K562 (cell line): ENCODE measurements at regions not wholly inside any gene's neighbourhood (a gene's known extent, or its start where the extent isn't known, plus 50 kb on each side); places are given as distances from the start of the nearest gene placed in this dataset.

Source experiments
- ATAC-seq: fragments of 200-7000 bp; cut with Tn5 transposase; 3 replicates; pipeline ENCODE4 v1.9.1; 2020; ENCODE audit warnings: moderate library complexity
- BruUV-seq: library from RNA; stranded (reverse); fragments of 400-500 nt; replicated peaks from 2 replicates; lab custom pipeline; 2021; lab: Mats Ljungman, UMichigan
- CTCF ChIA-PET: fragments of 300-600 bp; formaldehyde crosslinking; extraction: SDS; loops from one replicate; lab custom pipeline; 2021; ENCODE audit warnings: low intra/inter-chr PET ratio; lab: Yijun Ruan, JAX
- POLR2A ChIA-PET: fragments of 300-600, 350-650 bp; sonication (Branson Sonifier 250); formaldehyde crosslinking; extraction: SDS; loops from one replicate; lab custom pipeline; 2021; ENCODE audit warnings: antibody characterized with exemption, inconsistent platforms; lab: Yijun Ruan, JAX
- DNase-seq, 4 experiments: peaks; one replicate each; pipeline versions ENCODE4 v3.0.0 to v3.0.0-alpha.2; 2011 to 2018; ENCODE audit warnings: low spot score in 3 of 4, mixed read lengths in 3 of 4; ENCODE audit errors: extremely low read depth in 1 of 4
- FAIRE-seq: peaks from 2 replicates; lab custom pipeline; 2011; peaks lifted over from hg19 to GRCh38; lab: Jason Lieb, UNC
- H2AFZ ChIP-seq: 2 replicates; pipeline ENCODE4 v1.6.0; 2011; ENCODE audit warnings: low read depth, low read length, control low read depth, inconsistent platforms
- H3K27ac ChIP-seq: fragments of 200-600 bp; 3 replicates; pipeline ENCODE4 v1.8.0; 2011; ENCODE audit warnings: low read depth, mild to moderate bottlenecking, control low read depth, inconsistent platforms, low read length, moderate library complexity, mixed read lengths; ENCODE audit errors: extremely low read depth
- H3K27me3 ChIP-seq, 2 experiments: fragments of 300-600 bp in 1 of 2; 2 replicates in 1 of 2; 3 replicates in 1 of 2; pipeline versions ENCODE4 v1.6.0 to v1.8.0; 2011; ENCODE audit warnings: inconsistent platforms in 2 of 2, low read length in 2 of 2, mild to moderate bottlenecking in 1 of 2, mixed read lengths in 1 of 2, moderate library complexity in 1 of 2; ENCODE audit not compliant: control insufficient read depth in 2 of 2, insufficient read depth in 2 of 2
- H3K36me3 ChIP-seq: fragments of 300-600 bp; 3 replicates; pipeline ENCODE4 v1.8.0; 2011; ENCODE audit warnings: mild to moderate bottlenecking, low read length, inconsistent platforms; ENCODE audit not compliant: control insufficient read depth, insufficient read depth
- H3K4me1 ChIP-seq, 2 experiments: fragments of 200-600 bp in 1 of 2; replicated peaks in 1 of 2; 2 replicates in 1 of 2; 3 replicates in 1 of 2; pipeline versions ENCODE4 v1.5.1 to v1.8.0; 2011; ENCODE audit warnings: inconsistent platforms in 2 of 2, low read length in 2 of 2, mild to moderate bottlenecking in 1 of 2, mixed read lengths in 1 of 2, moderate library complexity in 1 of 2; ENCODE audit not compliant: control insufficient read depth in 2 of 2, insufficient read depth in 2 of 2
- H3K4me2 ChIP-seq: 2 replicates; pipeline ENCODE4 v1.6.1; 2011; ENCODE audit warnings: low read length, control low read depth, inconsistent platforms, mixed read lengths; ENCODE audit not compliant: insufficient read depth
- H3K4me3 ChIP-seq: fragments of 200-600 bp; sonication (generic), shearing (Covaris generic); 2 replicates; pipeline ENCODE4 v1.5.1; 2016; ENCODE audit warnings: control low read depth, inconsistent platforms
- H3K79me2 ChIP-seq: fragments of 200-600 bp; 3 replicates; pipeline ENCODE4 v1.8.0; 2011; ENCODE audit warnings: low read length, inconsistent platforms; ENCODE audit not compliant: control insufficient read depth, insufficient read depth
- H3K9ac ChIP-seq, 2 experiments: 2 replicates each; pipeline versions ENCODE4 v1.6.0 to v1.6.1; 2011; ENCODE audit warnings: low read depth in 2 of 2, low read length in 2 of 2, control low read depth in 1 of 2, inconsistent platforms in 1 of 2, mild to moderate bottlenecking in 1 of 2, mixed read lengths in 1 of 2; ENCODE audit not compliant: insufficient read depth in 1 of 2
- H3K9me1 ChIP-seq: one replicate; pipeline ENCODE4 v1.6.0; 2011; ENCODE audit warnings: inconsistent platforms, mild to moderate bottlenecking, low read length, moderate library complexity; ENCODE audit not compliant: control insufficient read depth, insufficient read depth
- H3K9me3 ChIP-seq: replicated peaks from 2 replicates; pipeline ENCODE4 v1.5.1; 2011; ENCODE audit warnings: low read depth, low read length, inconsistent platforms; ENCODE audit not compliant: control insufficient read depth, insufficient read depth
- H4K20me1 ChIP-seq: replicated peaks from 2 replicates; pipeline ENCODE4 v1.6.1; 2011; ENCODE audit warnings: low read length, inconsistent platforms, mixed read lengths; ENCODE audit not compliant: control insufficient read depth, insufficient read depth
- ASH1L ChIP-seq: fragments of 450-650 bp; IDR thresholded peaks from 2 replicates; pipeline ENCODE4 v1.6.1; 2018; ENCODE audit warnings: borderline replicate concordance, mild to moderate bottlenecking, low read depth; ENCODE audit not compliant: partially characterized antibody
- C11orf30 ChIP-seq: fragments of 450-650 bp; IDR thresholded peaks from 2 replicates; pipeline ENCODE4 v1.6.1; 2016; ENCODE audit warnings: low read depth, mild to moderate bottlenecking
- CHD4 ChIP-seq: fragments of 200-600 bp; sonication (generic); IDR thresholded peaks from 3 replicates; pipeline ENCODE4 v1.6.1; 2012; ENCODE audit warnings: low read depth, mild to moderate bottlenecking, mixed read lengths, low read length, inconsistent platforms; ENCODE audit not compliant: insufficient read depth, insufficient replicate concordance, poor library complexity, severe bottlenecking
- ERF ChIP-seq: fragments of 450-650 bp; formaldehyde crosslinking; IDR thresholded peaks from 2 replicates; pipeline ENCODE4 v1.4.0; 2020; ENCODE audit warnings: mild to moderate bottlenecking, mixed read lengths
- ESRRB ChIP-seq: fragments of 250-450 bp; sonication (Bioruptor Pico); IDR thresholded peaks from 2 replicates; pipeline ENCODE4 v1.5.0; 2020; ENCODE audit warnings: mild to moderate bottlenecking, moderate library complexity, borderline replicate concordance
- GTF2B ChIP-seq: IDR thresholded peaks from 2 replicates; pipeline ENCODE4 v1.6.1; 2011; ENCODE audit not compliant: insufficient read length; ENCODE audit errors: extremely low read depth
- MAFF ChIP-seq: IDR thresholded peaks from 2 replicates; pipeline ENCODE4 v1.6.1; 2012; ENCODE audit warnings: low read length, improper control_type of control experiment
- MAFG ChIP-seq: fragments of 450-650 bp; conservative IDR thresholded peaks from 2 replicates; pipeline ENCODE4 v1.6.1; 2016; ENCODE audit warnings: missing genetic modification characterization, missing compliant biosample characterization
- MAFK ChIP-seq: IDR thresholded peaks from 2 replicates; pipeline ENCODE4 v1.6.1; 2011; ENCODE audit warnings: low read length, improper control_type of control experiment
- NEUROD1 ChIP-seq: fragments of 150-350 bp; IDR thresholded peaks from 2 replicates; pipeline ENCODE4 v1.6.1; 2014; ENCODE audit warnings: borderline replicate concordance, low read length, low read depth; ENCODE audit not compliant: partially characterized antibody
- POU5F1 ChIP-seq: fragments of 150-350 bp; IDR thresholded peaks from 2 replicates; pipeline ENCODE4 v1.6.1; 2014; ENCODE audit warnings: borderline replicate concordance, low read length, low read depth, mild to moderate bottlenecking; ENCODE audit not compliant: partially characterized antibody
- RBM17 ChIP-seq: fragments of 200-400 bp; formaldehyde crosslinking; IDR thresholded peaks from 2 replicates; pipeline ENCODE4 v1.6.1; 2017; ENCODE audit warnings: low read depth, mild to moderate bottlenecking, low read length, borderline replicate concordance
- SAFB ChIP-seq: fragments of 200-400 bp; formaldehyde crosslinking; IDR thresholded peaks from 2 replicates; pipeline ENCODE4 v1.6.1; 2017; ENCODE audit warnings: low read depth, low read length, borderline replicate concordance
- SMC3 ChIP-seq: conservative IDR thresholded peaks from 2 replicates; pipeline ENCODE4 v1.6.1; 2011; ENCODE audit warnings: low read depth, low read length, improper control_type of control experiment; ENCODE audit not compliant: insufficient read depth
- SNRNP70 ChIP-seq: fragments of 200-400 bp; formaldehyde crosslinking; optimal IDR thresholded peaks from 2 replicates; pipeline ENCODE3; 2017; ENCODE audit warnings: low read depth, low read length
- TAF7 ChIP-seq: fragments of 450-650 bp; IDR thresholded peaks from 2 replicates; pipeline ENCODE4 v1.6.1; 2016; ENCODE audit warnings: missing genetic modification characterization, missing compliant biosample characterization
- TGIF2 ChIP-seq: sonication (generic); formaldehyde crosslinking; IDR thresholded peaks from 2 replicates; pipeline ENCODE4 v1.8.1; 2022; ENCODE audit warnings: mild to moderate bottlenecking, missing genetic modification reagents, moderate library complexity
- ZNF134 ChIP-seq: fragments of 250-450 bp; sonication (Bioruptor Pico); conservative IDR thresholded peaks from 2 replicates; pipeline ENCODE4 v1.4.0; 2020
- ZNF140 ChIP-seq: fragments of 250-450 bp; sonication (Bioruptor Pico); IDR thresholded peaks from 2 replicates; pipeline ENCODE4 v1.8.0; 2021; ENCODE audit warnings: moderate library complexity, mild to moderate bottlenecking, inconsistent platforms
- ZNF174 ChIP-seq: fragments of 250-450 bp; sonication (Bioruptor Pico); IDR thresholded peaks from 2 replicates; pipeline ENCODE4 v1.4.0; 2020; ENCODE audit warnings: mild to moderate bottlenecking
- ZNF274 ChIP-seq: IDR thresholded peaks from 2 replicates; pipeline ENCODE4 v1.6.1; 2011; ENCODE audit warnings: low read depth, mild to moderate bottlenecking, low read length, moderate library complexity, borderline replicate concordance
- ZNF316 ChIP-seq: fragments of 450-650 bp; IDR thresholded peaks from 2 replicates; pipeline ENCODE4 v1.6.1; 2016
- ZNF384 ChIP-seq: IDR thresholded peaks from 2 replicates; pipeline ENCODE4 v1.6.1; 2012; ENCODE audit warnings: low read depth, low read length, improper control_type of control experiment
- ZNF444 ChIP-seq: fragments of 250-450 bp; sonication (Bioruptor Pico); IDR thresholded peaks from 2 replicates; pipeline ENCODE4 v1.4.0; 2020; ENCODE audit warnings: mild to moderate bottlenecking, moderate library complexity
- ZNF445 ChIP-seq: fragments of 250-450 bp; sonication (Bioruptor Pico); IDR thresholded peaks from 2 replicates; pipeline ENCODE4 v1.4.0; 2020; ENCODE audit warnings: low read depth, mild to moderate bottlenecking, moderate library complexity
- WGBS: fragments of 100-300 bp; shearing (Covaris generic); methylation state at CpG from one replicate; pipeline ENCODE4 v1.1.6; 2016; ENCODE audit warnings: low coverage, mixed read lengths; ENCODE audit not compliant: insufficient coverage; ENCODE audit errors: missing lambda C conversion rate; 5-methylcytosine and 5-hydroxymethylcytosine counted together
- in situ Hi-C: fragments of 300-500 bp; cut with MboI; formaldehyde crosslinking; loops from 4 replicates; pipeline ENCODE4 v1.15.0; 2018; ENCODE audit warnings: inconsistent platforms, mixed read lengths
- intact Hi-C: fragments of 100-400 bp; cut with micrococcal nuclease; formaldehyde crosslinking; loops from 2 replicates; pipeline ENCODE4 v1.14.2; 2022

DNA sequence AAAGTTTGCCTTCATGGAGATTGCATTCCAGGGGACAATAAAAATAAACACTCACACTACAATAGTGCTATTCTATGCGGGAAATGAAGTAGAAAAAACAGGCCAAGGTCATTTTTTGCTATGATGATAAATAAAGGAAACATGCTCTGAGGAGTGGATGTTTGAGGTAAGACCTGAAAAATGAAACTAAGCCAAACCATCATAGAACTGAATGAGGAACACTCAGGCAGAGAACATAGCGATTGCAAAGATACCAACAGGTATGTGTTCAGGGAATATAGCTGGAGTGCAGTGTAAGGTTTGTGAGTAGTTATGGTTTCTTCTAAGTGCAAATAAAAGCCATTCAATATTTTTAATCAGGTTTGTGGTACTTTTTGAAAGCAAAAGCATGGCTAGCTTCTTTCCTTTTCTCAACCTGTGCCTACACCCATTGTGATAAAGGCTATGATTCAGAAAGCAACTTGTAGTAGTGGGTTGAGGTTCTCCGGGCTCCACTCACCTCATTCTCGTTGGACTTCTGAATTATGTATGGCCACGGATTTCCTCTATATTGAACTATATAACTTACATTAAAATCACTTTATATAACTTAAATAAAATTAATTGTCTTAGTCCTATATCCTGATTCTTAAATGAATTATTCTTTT is 278.2 kb upstream of the CHORDC1 start (continued):
- TF ChIP-seq GTF2B (no peak), TAF7 (tag) (no peak), TGIF2 (CRISPR knock-in tag) (no peak), ZNF134 (CRISPR knock-in tag) (no peak)

DNA sequence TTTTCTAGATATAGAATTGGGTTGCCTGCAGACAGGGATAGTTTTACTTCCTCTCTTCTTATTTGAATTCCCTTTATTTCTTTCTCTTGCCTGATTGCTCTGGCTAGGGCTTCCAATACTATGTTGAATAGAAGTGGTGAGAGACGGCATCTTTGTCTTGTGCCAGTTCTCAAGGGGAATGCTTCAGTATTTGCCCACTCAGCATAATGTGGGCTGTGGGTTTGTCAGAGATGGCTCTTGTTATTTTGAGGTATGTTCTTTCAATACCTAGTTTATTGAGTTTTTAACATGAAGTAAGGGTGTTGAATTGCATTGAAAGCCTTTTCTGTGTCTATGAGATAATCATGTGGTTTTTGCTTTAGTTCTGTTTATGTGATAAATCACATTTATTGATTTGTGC is 273.9 kb upstream of the CHORDC1 start:
- H3K9me1 ChIP-seq = no peaks in the 10 kb centered on the region
- 0% methylated on average over 1 of the region's 1 CpG for WGBS
- H3K9ac ChIP-seq = no peak overlapping the region
- ATAC-seq (no peak), FAIRE-seq (no peak), DNase-seq (no peak)
- H3K9me3 ChIP-seq = no peaks in the 10 kb centered on the region
- no peaks in the 10 kb centered on the region for H4K20me1 ChIP-seq
- no peaks in the 10 kb centered on the region for H3K36me3 ChIP-seq
- H3K79me2 ChIP-seq = no peaks in the 10 kb centered on the region
- CTCF ChIA-PET = no interaction called here
- H3K4me2 ChIP-seq = no peak overlapping the region
- intact Hi-C loops = no loop called here
- POLR2A ChIA-PET = no interaction called here
- in situ Hi-C loops = no loop called here
- H3K4me3 ChIP-seq = no peak overlapping the region
- BruUV-seq = no TSS peak
- no peak overlapping the region for H3K27ac ChIP-seq
- H3K27me3 ChIP-seq = no peaks in the 10 kb centered on the region
- H3K4me1 ChIP-seq = no peaks in the 10 kb centered on the region
- H2AFZ ChIP-seq = no peak overlapping the region
- no peak for TF ChIP-seq CHD4
- TF ChIP-seq ERF = no peak
- TF ChIP-seq ZNF445 (CRISPR knock-in tag) = no peak
- TF ChIP-seq NEUROD1 = no peak
- TF ChIP-seq ZNF384 = no peak
- no peak for TF ChIP-seq SAFB
- no peak for TF ChIP-seq ASH1L
- TF ChIP-seq ZNF316 = peak; percentile 64
- TF ChIP-seq SMC3 = no peak
- no peak for TF ChIP-seq ESRRB (CRISPR knock-in tag)
- peak; percentile 70 for TF ChIP-seq MAFK
- TF ChIP-seq SNRNP70 = no peak
- peak; percentile 37; the same call in 1 of the 2 replicates for TF ChIP-seq C11orf30
- no peak for TF ChIP-seq ZNF274
- TF ChIP-seq ZNF444 (CRISPR knock-in tag) = no peak
- TF ChIP-seq MAFG (tag) = peak; percentile 39; the same call in 1 of the 2 replicates
- no peak for TF ChIP-seq ZNF140 (CRISPR knock-in tag)
- no peak for TF ChIP-seq ZNF174
- peak; percentile 53; the same call in 1 of the 2 replicates for TF ChIP-seq MAFF
- TF ChIP-seq POU5F1 = no peak
- no peak for TF ChIP-seq RBM17
